ENCODE measurements at regions not wholly inside any gene's neighbourhood (a gene's known extent, or its start where the extent isn't known, plus 50 kb on each side); places are given as distances from the start of the nearest gene placed in this dataset.

DNA sequence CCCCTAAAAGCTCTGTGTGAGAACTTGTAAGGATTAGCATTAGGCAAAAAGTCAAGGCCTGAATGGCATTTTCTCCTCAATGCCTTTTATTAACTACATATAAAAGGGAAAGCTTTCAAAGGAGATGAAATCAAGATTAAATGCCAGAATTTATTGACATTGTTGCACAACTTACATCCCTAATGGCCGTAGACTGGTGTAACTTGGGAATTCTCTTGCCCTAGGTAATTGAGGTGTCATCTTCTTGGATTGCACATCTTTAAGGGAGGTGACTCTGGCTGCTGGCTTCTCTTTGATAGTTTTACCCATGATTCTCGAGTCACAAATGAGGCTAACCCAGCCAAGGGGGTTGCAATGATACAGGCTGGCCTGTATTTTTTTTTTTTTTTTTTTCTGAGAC, 249.1 kb downstream of the TBL1XR1 start:
- DNase-seq (no peak), ATAC-seq (no peak)
- Histone ChIP-seq H3K4me1 (peaks cover 0 to 28% (median 10%) of the 10 kb centered on the region in 9 donors), H3K9me3 (no peaks in the 10 kb centered on the region), H3K27ac (no peak overlapping the region), H3K27me3 (no peaks in the 10 kb centered on the region), H3K36me3 (no peaks in the 10 kb centered on the region), H3K4me3 (no peak overlapping the region)
- TF ChIP-seq, protein P1, sequence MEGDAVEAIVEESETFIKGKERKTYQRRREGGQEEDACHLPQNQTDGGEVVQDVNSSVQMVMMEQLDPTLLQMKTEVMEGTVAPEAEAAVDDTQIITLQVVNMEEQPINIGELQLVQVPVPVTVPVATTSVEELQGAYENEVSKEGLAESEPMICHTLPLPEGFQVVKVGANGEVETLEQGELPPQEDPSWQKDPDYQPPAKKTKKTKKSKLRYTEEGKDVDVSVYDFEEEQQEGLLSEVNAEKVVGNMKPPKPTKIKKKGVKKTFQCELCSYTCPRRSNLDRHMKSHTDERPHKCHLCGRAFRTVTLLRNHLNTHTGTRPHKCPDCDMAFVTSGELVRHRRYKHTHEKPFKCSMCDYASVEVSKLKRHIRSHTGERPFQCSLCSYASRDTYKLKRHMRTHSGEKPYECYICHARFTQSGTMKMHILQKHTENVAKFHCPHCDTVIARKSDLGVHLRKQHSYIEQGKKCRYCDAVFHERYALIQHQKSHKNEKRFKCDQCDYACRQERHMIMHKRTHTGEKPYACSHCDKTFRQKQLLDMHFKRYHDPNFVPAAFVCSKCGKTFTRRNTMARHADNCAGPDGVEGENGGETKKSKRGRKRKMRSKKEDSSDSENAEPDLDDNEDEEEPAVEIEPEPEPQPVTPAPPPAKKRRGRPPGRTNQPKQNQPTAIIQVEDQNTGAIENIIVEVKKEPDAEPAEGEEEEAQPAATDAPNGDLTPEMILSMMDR (IDR thresholded peaks at IDR 0.05): no peak
- intact Hi-C loops (cut with DNase I): no loop called here
- 86 to 92% methylated on average over 2 of the region's 2 CpGs for WGBS, 2 donors

DNA sequence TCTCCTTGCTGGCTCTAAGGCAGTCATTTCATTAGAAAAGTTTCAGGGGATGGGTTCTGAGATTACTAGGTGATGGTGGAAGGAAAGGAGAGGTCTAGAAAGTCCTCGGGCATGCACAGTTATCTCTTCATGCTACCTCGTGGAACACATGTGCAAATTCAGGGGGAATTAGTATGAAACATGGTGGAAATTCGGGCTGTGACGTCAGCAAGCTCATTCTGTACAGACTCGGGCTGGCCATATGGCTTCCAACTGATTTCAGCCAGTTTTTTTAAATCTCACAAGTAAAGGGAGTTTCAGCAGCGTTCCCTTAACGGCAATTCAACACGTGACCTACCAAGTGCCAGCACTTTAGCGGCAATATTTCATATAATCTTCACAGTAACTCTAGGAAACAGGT, 251.1 kb downstream of the TBL1XR1 start:
- H3K4me3 ChIP-seq: no peak overlapping the region
- no peaks in the 10 kb centered on the region for H3K36me3 ChIP-seq
- no peaks in the 10 kb centered on the region for H3K27me3 ChIP-seq
- ATAC-seq (no peak), DNase-seq (no peak)
- TF ChIP-seq, protein P1 (IDR thresholded peaks at IDR 0.05): no peak
- no peak overlapping the region for H3K27ac ChIP-seq
- H3K9me3 ChIP-seq: no peaks in the 10 kb centered on the region
- peaks cover 0 to 10% (median 0%) of the 10 kb centered on the region in 9 donors for H3K4me1 ChIP-seq
- WGBS, 2 donors: 86 to 87% methylated on average over 9 of the region's 9 CpGs
- intact Hi-C loops (cut with DNase I): no loop called here

DNA sequence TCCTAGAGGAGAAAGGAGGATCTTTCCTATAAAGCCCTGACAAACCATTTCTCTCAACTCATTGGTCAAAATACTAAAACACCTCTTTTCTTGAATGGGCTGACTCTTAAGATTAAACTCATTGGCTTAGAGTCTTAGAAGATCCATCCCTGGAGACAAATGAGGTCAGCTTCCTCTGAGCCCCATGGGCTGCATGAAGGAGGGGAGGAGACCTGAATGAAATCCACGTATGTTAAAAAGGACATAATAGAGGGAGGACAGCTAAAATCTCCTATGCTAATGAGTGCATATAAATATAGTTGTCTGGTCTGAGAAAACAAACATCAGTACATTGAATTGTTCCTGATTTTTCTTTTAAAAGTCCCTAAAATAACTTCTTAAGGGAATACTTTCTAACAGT, 255.0 kb downstream of the TBL1XR1 start:
- intact Hi-C loops (cut with DNase I): loop anchor here in 2 of 10 donors (5.0 kb wide), 2 partner anchors 65 to 430 kb away; no protein-coding TSS in a partner anchor
- Histone ChIP-seq H3K27me3 (no peaks in the 10 kb centered on the region), H3K4me1 (peaks cover 0 to 5% (median 0%) of the 10 kb centered on the region in 9 donors), H3K9me3 (no peaks in the 10 kb centered on the region), H3K4me3 (no peak overlapping the region), H3K27ac (no peak overlapping the region), H3K36me3 (no peaks in the 10 kb centered on the region)
- WGBS, 2 donors: 50 to 61% methylated on average over 1 of the region's 1 CpG
- DNase-seq (no peak), ATAC-seq (no peak)
- TF ChIP-seq, protein P1 (IDR thresholded peaks at IDR 0.05): no peak

DNA sequence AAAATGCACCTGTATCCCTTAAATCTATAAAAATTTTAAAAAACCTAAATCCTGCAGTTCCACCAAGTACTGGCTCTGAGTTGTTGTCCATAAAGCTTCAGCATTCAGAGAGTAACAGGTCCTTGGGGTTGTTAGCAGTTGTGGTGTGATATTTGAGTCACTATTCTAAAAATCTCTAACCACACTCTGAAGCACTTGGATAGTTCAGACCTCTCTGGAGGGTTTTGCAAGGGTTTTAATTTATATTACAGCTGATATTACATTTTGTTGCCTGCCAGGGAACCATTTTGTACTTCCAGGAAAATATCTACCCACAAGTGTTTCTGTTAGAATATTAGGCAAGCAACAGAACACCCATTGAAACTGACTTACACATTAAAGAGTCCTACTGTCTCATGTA, 255.6 kb downstream of the TBL1XR1 start:
- intact Hi-C loops (cut with DNase I): loop anchor here in 2 of 10 donors (5.0 kb wide), 2 partner anchors 64 to 429 kb away; no protein-coding TSS in a partner anchor
- no peak for DNase-seq
- Histone ChIP-seq H3K4me3 (no peak overlapping the region), H3K27ac (no peak overlapping the region), H3K4me1 (peaks cover 0 to 5% (median 0%) of the 10 kb centered on the region in 9 donors), H3K27me3 (no peaks in the 10 kb centered on the region), H3K9me3 (no peaks in the 10 kb centered on the region), H3K36me3 (no peaks in the 10 kb centered on the region)
- TF ChIP-seq, protein P1 (IDR thresholded peaks at IDR 0.05): no peak
- no peak for ATAC-seq

Data from heart right ventricle (tissue), 16 donors.